ENCODE measurements at regions not wholly inside any gene's neighbourhood (a gene's known extent, or its start where the extent isn't known, plus 50 kb on each side); places are given as distances from the start of the nearest gene placed in this dataset.

GRCh38 chr5:142501890-142502289, 177.1 kb upstream of the SPRY4 start:
- ATAC-seq: no peak
- no peak for TF ChIP-seq OSR1 (CRISPR knock-in tag; IDR thresholded peaks at IDR 0.05)
- no peak for TF ChIP-seq ZNF565 (CRISPR knock-in tag; conservative IDR thresholded peaks at IDR 0.05; ENCODE audit: low read depth)
- no peak for TF ChIP-seq CREB5 (CRISPR knock-in tag; IDR thresholded peaks at IDR 0.05; ENCODE audit: low read depth)
- TF ChIP-seq ZC3H10 (CRISPR knock-in tag; IDR thresholded peaks at IDR 0.05): no peak
- no peak for TF ChIP-seq RARB (CRISPR knock-in tag; IDR thresholded peaks at IDR 0.05)

GRCh38 chr5:142500227-142500905, 175.5 kb upstream of the SPRY4 start:
- TF ChIP-seq GLIS3 (CRISPR knock-in tag; IDR thresholded peaks at IDR 0.05) (no peak), CSDC2 (CRISPR knock-in tag; IDR thresholded peaks at IDR 0.05) (no peak), ISL1 (CRISPR knock-in tag; IDR thresholded peaks at IDR 0.05) (no peak), BACH2 (CRISPR knock-in tag; IDR thresholded peaks at IDR 0.05; ENCODE audit: borderline replicate concordance) (no peak), ESRRG (CRISPR knock-in tag; IDR thresholded peaks at IDR 0.05) (no peak), TSHZ2 (CRISPR knock-in tag; IDR thresholded peaks at IDR 0.05) (no peak), CSRNP3 (CRISPR knock-in tag; IDR thresholded peaks at IDR 0.05) (no peak)
- ATAC-seq: no peak

- no peak for ATAC-seq
Measured at GRCh38 chr5:142499591-142500226, 174.9 kb upstream of the SPRY4 start.

More at GRCh38 chr5:142499591-142500226, 174.9 kb upstream of the SPRY4 start:
- no peak for TF ChIP-seq ZFP3 (CRISPR knock-in tag; IDR thresholded peaks at IDR 0.05)
- TF ChIP-seq CSRNP3 (CRISPR knock-in tag; IDR thresholded peaks at IDR 0.05): no peak
- no peak for TF ChIP-seq GLIS3 (CRISPR knock-in tag; IDR thresholded peaks at IDR 0.05)
- TF ChIP-seq ZNF8 (CRISPR knock-in tag; IDR thresholded peaks at IDR 0.05): no peak
- TF ChIP-seq ZC3H10 (CRISPR knock-in tag; IDR thresholded peaks at IDR 0.05): no peak
- no peak for TF ChIP-seq BACH2 (CRISPR knock-in tag; IDR thresholded peaks at IDR 0.05; ENCODE audit: borderline replicate concordance)
- no peak for TF ChIP-seq TCF4 (CRISPR knock-in tag; IDR thresholded peaks at IDR 0.05; ENCODE audit: borderline replicate concordance)
- no peak for TF ChIP-seq ZFP30 (CRISPR knock-in tag; IDR thresholded peaks at IDR 0.05)
- TF ChIP-seq SNAI2 (CRISPR knock-in tag; IDR thresholded peaks at IDR 0.05): no peak
- TF ChIP-seq ARNTL (CRISPR knock-in tag; IDR thresholded peaks at IDR 0.05; ENCODE audit: borderline replicate concordance, low read depth): no peak
- TF ChIP-seq CSDC2 (CRISPR knock-in tag; IDR thresholded peaks at IDR 0.05): no peak
- no peak for TF ChIP-seq ISL1 (CRISPR knock-in tag; IDR thresholded peaks at IDR 0.05)
- TF ChIP-seq PATZ1 (CRISPR knock-in tag; IDR thresholded peaks at IDR 0.05; ENCODE audit: borderline replicate concordance): no peak
- no peak for TF ChIP-seq ZNF565 (CRISPR knock-in tag; conservative IDR thresholded peaks at IDR 0.05; ENCODE audit: low read depth)
- no peak for TF ChIP-seq PPARA (CRISPR knock-in tag; IDR thresholded peaks at IDR 0.05; ENCODE audit: borderline replicate concordance)
- TF ChIP-seq OSR1 (CRISPR knock-in tag; IDR thresholded peaks at IDR 0.05): no peak
- TF ChIP-seq ZNF70 (CRISPR knock-in tag; IDR thresholded peaks at IDR 0.05): no peak

All from SK-N-SH treated with all-trans-retinoic acid at 6 μM for 48 hours (cell line).